DND-41 (cell line): ENCODE measurements at regions not wholly inside any gene's neighbourhood (a gene's known extent, or its start where the extent isn't known, plus 50 kb on each side); places are given as distances from the start of the nearest gene placed in this dataset.

Experiments used
- EZH2 ChIP-seq: IDR thresholded peaks from 3 replicates; pipeline ENCODE4 v1.6.1; 2012; ENCODE audit warnings: borderline replicate concordance, low read depth, mild to moderate bottlenecking, moderate library complexity, low read length, inconsistent platforms; ENCODE audit not compliant: severe bottlenecking
- TF ChIP-seq, protein P1 (sequence below): IDR thresholded peaks from 2 replicates; pipeline ENCODE4 v1.5.1; 2012; ENCODE audit warnings: borderline replicate concordance, low read length, moderate library complexity, mild to moderate bottlenecking; ENCODE audit not compliant: poor library complexity, severe bottlenecking; ENCODE audit errors: extremely low read depth

DNA sequence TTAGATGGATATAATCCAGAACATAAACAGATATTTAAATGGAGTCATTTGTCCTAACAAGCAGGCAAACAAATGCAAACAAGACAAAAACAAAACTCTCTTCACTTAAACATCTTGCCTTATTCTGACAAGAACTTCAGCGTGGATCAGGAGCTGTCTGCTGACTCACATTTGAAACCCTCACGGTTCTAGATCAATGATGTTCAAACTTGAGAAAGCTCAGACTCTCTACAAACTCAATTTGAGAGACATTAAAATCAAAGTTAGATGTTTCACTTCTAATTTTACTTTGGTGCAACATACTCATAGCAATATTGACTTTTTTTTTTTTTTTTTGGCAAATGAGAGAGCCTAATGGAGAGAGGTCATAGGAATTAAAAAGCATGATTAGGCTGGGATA, 362.8 kb upstream of the SLC14A2 start:
- TF ChIP-seq, protein P1, sequence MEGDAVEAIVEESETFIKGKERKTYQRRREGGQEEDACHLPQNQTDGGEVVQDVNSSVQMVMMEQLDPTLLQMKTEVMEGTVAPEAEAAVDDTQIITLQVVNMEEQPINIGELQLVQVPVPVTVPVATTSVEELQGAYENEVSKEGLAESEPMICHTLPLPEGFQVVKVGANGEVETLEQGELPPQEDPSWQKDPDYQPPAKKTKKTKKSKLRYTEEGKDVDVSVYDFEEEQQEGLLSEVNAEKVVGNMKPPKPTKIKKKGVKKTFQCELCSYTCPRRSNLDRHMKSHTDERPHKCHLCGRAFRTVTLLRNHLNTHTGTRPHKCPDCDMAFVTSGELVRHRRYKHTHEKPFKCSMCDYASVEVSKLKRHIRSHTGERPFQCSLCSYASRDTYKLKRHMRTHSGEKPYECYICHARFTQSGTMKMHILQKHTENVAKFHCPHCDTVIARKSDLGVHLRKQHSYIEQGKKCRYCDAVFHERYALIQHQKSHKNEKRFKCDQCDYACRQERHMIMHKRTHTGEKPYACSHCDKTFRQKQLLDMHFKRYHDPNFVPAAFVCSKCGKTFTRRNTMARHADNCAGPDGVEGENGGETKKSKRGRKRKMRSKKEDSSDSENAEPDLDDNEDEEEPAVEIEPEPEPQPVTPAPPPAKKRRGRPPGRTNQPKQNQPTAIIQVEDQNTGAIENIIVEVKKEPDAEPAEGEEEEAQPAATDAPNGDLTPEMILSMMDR, result no peak
- TF ChIP-seq EZH2, result no peak
